Astrocyte of the cerebellum (primary cell): ENCODE measurements at regions not wholly inside any gene's neighbourhood (a gene's known extent, or its start where the extent isn't known, plus 50 kb on each side); places are given as distances from the start of the nearest gene placed in this dataset.
"Not testable (repeated sequence)": the region's sequence is repeated elsewhere in the genome, so short reads cannot be mapped to it uniquely, and the experiment has no call there.

ENCODE experiments used
- DNase-seq: peaks from one replicate; pipeline ENCODE4 v3.0.0-alpha.2; 2011; ENCODE audit warnings: low read depth
- H3K4me3 ChIP-seq: 2 replicates; pipeline ENCODE4 v1.5.1; 2011; ENCODE audit warnings: mild to moderate bottlenecking, low read depth, low read length, moderate library complexity
- CTCF ChIP-seq: IDR thresholded peaks from 2 replicates; pipeline ENCODE4 v1.5.1; 2012; ENCODE audit warnings: low read length, low read depth, moderate library complexity, mild to moderate bottlenecking; ENCODE audit errors: missing control alignments
- in situ Hi-C: cut with HindIII; loops from 2 replicates; pipeline ENCODE4 v1.10.0; 2017; ENCODE audit warnings: low sequenced_read_pairs

GRCh38 chr4:132670557-132670956 lies 478.5 kb upstream of the PCDH10 start:
- no peak for TF ChIP-seq CTCF
- in situ Hi-C loops: no loop called here
- no peak overlapping the region for H3K4me3 ChIP-seq
- DNase-seq: no peak

- H3K4me3 ChIP-seq: no peak overlapping the region
- no peak for TF ChIP-seq CTCF
- in situ Hi-C loops: no loop called here
- DNase-seq: no peak
These were observed 465.1 kb upstream of the PCDH10 start for GRCh38 chr4:132683957-132684356.

DNA sequence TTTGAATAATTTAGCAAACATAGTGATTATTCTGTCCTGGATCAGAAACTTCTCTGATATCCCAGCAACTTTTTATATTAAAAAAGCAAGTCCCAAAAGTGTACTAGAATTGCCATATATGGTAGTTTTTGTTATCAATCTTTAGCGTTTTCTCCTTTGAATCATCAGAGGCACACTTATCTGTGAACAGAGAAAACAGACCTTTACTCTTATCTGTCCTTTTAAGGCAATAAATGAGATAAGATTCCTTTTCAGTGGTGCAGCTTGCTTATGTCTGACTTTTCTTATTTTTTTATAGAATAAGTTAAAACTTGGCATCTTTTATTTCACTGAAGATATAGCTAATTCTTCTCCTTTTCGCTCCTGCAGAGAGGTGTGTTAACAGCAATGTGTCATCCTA lies 458.1 kb upstream of the PCDH10 start:
- no peak for TF ChIP-seq CTCF
- DNase-seq: no peak
- H3K4me3 ChIP-seq: no peak overlapping the region
- in situ Hi-C loops: no loop called here

DNA sequence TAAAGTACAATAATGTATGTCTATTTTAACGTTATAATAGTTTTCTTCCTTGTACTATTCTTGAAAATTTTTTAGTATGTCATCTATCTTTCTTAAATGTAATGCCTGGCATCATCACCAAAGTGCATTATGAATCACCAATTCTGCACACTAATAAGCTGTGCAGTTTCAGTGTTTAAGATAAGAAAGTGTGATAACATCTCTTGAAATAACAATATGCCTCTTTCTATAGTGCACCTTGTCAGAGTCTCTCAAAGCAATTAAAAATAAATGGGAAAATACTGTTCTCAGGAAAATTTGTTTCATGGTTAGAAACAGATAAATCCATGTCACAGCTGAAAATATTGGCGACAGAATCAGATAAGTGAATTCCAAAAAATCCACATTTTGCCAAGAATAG lies 457.4 kb upstream of the PCDH10 start:
- H3K4me3 ChIP-seq: no peak overlapping the region
- in situ Hi-C loops: no loop called here
- DNase-seq: no peak
- no peak for TF ChIP-seq CTCF

GRCh38 chr4:132694775-132695174 lies 454.3 kb upstream of the PCDH10 start:
- no peak for DNase-seq
- H3K4me3 ChIP-seq: no peak overlapping the region
- TF ChIP-seq CTCF: no peak
- in situ Hi-C loops: no loop called here

DNA sequence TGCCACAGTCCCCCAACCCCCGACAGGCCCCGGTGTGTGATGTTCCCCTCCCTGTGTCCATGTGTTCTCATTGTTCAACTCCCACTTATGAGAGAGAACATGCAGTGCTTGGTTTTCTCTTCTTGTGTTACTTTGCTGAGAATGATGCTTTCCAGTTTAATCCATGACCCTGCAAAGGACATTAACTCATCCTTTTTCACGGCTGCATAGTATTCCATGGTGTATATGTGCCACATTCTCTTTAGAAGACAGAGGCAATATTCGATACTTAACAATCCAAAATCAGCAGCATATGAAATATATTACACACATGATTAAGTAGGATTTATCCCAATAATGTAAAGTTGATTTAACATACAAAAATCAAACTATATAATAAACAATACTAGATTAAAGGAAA lies 451.6 kb upstream of the PCDH10 start:
- in situ Hi-C loops, DNase-seq: not testable (repeated sequence)

DNA sequence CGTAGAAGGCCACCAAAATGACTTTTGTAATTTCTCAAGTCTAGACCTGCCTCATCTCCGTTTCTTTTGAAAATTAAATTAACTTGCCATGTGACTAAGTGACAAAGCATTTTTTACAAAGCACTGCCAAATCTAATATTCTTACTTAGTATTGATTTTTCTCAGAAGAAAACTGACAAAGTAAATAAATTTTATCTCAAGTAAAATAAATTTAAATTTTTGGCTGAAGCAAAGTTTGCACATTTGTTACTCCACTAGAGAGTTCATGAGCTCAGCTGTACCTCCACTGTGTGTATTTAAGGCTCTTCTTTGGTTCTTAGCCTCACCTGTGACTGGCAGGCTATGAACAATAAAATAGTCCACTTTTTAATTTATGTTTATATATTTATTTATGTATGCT lies 441.1 kb upstream of the PCDH10 start:
- no peak for DNase-seq
- no peak for TF ChIP-seq CTCF
- H3K4me3 ChIP-seq: no peak overlapping the region
- in situ Hi-C loops: no loop called here

More for the DNA sequence above, 451.6 kb upstream of the PCDH10 start:
- H3K4me3 ChIP-seq: not testable (repeated sequence)
